Effector memory CD8-positive, alpha-beta T cell (primary cell): ENCODE measurements at regions not wholly inside any gene's neighbourhood (a gene's known extent, or its start where the extent isn't known, plus 50 kb on each side); places are given as distances from the start of the nearest gene placed in this dataset.

Source experiments
- ATAC-seq: fragments of 150-1000 bp; cut with Tn5 transposase; replicated peaks from 2 replicates; pipeline ENCODE4 v1.10.0; 2021; ENCODE audit warnings: mild to moderate bottlenecking, moderate library complexity
- DNase-seq, 3 experiments: peaks; one replicate each; pipeline ENCODE4 v3.0.0; 2021
- H3K27ac Mint-ChIP-seq, 2 donors: one replicate each; pipeline ENCODE4 v1.8.0; 2022; ENCODE audit warnings: mild to moderate bottlenecking in 2 of 2, mixed read lengths in 2 of 2, moderate library complexity in 2 of 2
- H3K27me3 Mint-ChIP-seq, 2 donors: one replicate each; pipeline ENCODE4 v1.8.0; 2022; ENCODE audit warnings: mixed read lengths in 2 of 2
- H3K36me3 Mint-ChIP-seq: one replicate; pipeline ENCODE4 v1.8.0; 2022; ENCODE audit warnings: mild to moderate bottlenecking, moderate library complexity, mixed read lengths; ENCODE audit not compliant: insufficient read depth
- H3K4me1 Mint-ChIP-seq, 2 donors: one replicate each; pipeline ENCODE4 v1.8.0; 2022; ENCODE audit warnings: low read depth in 2 of 2, mixed read lengths in 2 of 2
- H3K4me3 Mint-ChIP-seq, 2 donors: one replicate each; pipeline ENCODE4 v1.8.0; 2022; ENCODE audit warnings: mild to moderate bottlenecking in 2 of 2, mixed read lengths in 2 of 2, moderate library complexity in 2 of 2
- H3K9me3 Mint-ChIP-seq, 2 donors: one replicate each; pipeline ENCODE4 v1.8.0; 2022; ENCODE audit warnings: mixed read lengths in 2 of 2

- Mint-ChIP-seq H3K27me3 (peaks cover 59 to 91% of the 10 kb centered on the region in 2 donors), H3K36me3 (no peaks in the 10 kb centered on the region), H3K9me3 (no peaks in the 10 kb centered on the region), H3K4me1 (no peaks in the 10 kb centered on the region), H3K27ac (no peak overlapping the region), H3K4me3 (no peak overlapping the region)
- ATAC-seq (no peak), DNase-seq (no peak)
Observed at GRCh38 chr1:22295396-22295795, 152.5 kb upstream of the WNT4 start.

DNA sequence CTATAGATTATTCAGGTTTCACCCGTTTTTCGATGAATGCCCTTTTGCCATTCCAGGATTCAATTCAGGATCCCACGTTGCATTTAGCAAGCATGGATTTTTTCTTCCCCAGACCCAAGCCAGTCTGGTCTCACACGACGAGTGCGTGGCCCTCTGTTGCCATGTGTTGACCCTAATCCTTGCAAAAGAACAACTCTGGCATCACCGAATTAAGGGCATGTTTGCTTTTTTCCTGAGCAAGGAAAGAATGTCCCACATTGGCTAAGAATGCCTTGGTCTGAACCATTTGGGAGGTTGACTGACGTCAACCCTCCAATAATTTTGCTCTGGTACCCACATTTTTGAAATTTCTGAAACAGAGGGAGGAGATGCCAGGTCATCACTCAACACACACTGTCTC, 153.0 kb upstream of the WNT4 start:
- H3K9me3 Mint-ChIP-seq, result no peaks in the 10 kb centered on the region
- H3K36me3 Mint-ChIP-seq, result no peaks in the 10 kb centered on the region
- H3K4me3 Mint-ChIP-seq, result no peak overlapping the region
- DNase-seq (no peak), ATAC-seq (no peak)
- peaks cover 58 to 91% of the 10 kb centered on the region in 2 donors for H3K27me3 Mint-ChIP-seq
- no peaks in the 10 kb centered on the region for H3K4me1 Mint-ChIP-seq
- no peak overlapping the region for H3K27ac Mint-ChIP-seq

DNA sequence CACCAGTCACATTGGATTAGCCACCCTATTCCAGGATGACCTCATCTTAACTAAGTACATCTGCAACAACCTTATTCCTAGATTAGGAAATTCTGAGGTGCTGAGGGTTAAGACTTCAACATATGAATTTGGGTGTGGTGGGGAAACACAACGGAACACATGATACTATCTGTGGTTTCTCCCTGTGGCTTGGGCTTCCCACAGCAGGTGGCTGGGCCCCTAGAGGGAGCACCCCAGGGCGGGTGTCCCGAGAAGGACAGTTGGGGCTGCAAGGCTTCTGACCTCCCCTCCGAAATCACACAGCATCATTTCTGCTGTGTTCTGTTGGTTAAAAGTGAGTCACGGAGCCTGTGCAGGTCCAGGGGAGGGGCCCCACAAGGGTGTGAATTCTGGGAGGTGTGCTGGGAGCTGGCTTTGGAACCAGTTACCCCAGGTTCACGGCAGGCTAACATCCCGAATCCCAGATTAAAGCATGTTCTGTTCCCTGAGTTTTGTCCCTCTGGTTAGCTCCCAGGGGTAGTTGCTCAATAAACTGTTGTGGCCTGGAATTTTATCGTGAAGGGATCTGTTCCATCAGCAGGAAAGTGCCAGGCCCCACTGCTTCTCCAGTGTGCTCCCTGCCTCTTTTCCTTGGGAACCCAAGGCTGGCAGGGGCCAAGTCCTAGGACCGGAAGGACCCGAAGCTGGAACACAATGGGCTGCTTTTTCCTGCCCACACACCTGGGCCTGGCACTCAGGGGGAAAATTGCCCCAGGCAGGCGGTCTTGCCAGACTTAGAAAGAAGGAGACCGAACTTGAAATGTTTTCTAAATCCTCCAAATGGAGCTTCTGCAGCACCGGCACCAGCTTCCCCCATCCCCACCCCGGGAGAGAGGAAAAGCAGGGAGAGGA, 154.0 kb upstream of the WNT4 start:
- ATAC-seq (no peak), DNase-seq (no peak)
- Mint-ChIP-seq H3K4me3 (no peak overlapping the region), H3K27ac (no peak overlapping the region), H3K27me3 (peaks cover 59 to 91% of the 10 kb centered on the region in 2 donors), H3K4me1 (no peaks in the 10 kb centered on the region), H3K9me3 (no peaks in the 10 kb centered on the region), H3K36me3 (no peaks in the 10 kb centered on the region)

GRCh38 chr1:22297999-22298398, 153.7 kb upstream of the ZBTB40 start:
- Mint-ChIP-seq H3K4me3 (no peak overlapping the region), H3K27me3 (peaks cover 60 to 91% of the 10 kb centered on the region in 2 donors), H3K4me1 (no peaks in the 10 kb centered on the region), H3K36me3 (no peaks in the 10 kb centered on the region), H3K27ac (no peak overlapping the region), H3K9me3 (no peaks in the 10 kb centered on the region)
- DNase-seq, result no peak
- ATAC-seq, result no peak

DNA sequence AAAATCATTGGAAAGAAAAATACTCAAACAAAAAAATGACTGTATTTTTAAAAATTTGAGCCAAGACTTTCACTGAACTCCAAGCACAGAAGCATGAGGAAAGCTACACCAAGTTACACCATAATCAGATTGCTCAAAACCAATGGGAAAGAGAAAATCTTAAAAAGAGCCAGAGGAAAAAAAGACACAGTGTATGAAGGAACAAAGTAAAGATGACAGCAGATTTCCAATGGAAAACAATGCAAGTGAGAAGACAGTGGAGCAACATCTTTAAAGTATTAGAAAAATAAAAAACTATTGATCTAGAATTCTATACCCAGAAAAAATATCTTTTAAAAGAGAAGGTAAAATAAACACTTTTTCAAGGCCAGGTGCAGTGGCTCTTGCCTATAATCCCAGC, 147.8 kb upstream of the ZBTB40 start:
- peaks cover 56 to 72% of the 10 kb centered on the region in 2 donors for H3K27me3 Mint-ChIP-seq

GRCh38 chr1:22309572-22309971, 142.1 kb upstream of the ZBTB40 start:
- no peaks in the 10 kb centered on the region for H3K36me3 Mint-ChIP-seq

More for the DNA sequence above, 147.8 kb upstream of the ZBTB40 start:
- DNase-seq, result no peak
- H3K36me3 Mint-ChIP-seq, result no peaks in the 10 kb centered on the region
- H3K4me1 Mint-ChIP-seq, result no peaks in the 10 kb centered on the region
- H3K27ac Mint-ChIP-seq, result no peak overlapping the region
- no peak overlapping the region for H3K4me3 Mint-ChIP-seq
- no peak for ATAC-seq
- H3K9me3 Mint-ChIP-seq, result peaks cover 0 to 2% of the 10 kb centered on the region in 2 donors

GRCh38 chr1:22311461-22311860, 140.2 kb upstream of the ZBTB40 start:
- H3K36me3 Mint-ChIP-seq, result no peaks in the 10 kb centered on the region
- H3K4me1 Mint-ChIP-seq, result no peaks in the 10 kb centered on the region

More at GRCh38 chr1:22309572-22309971, 142.1 kb upstream of the ZBTB40 start:
- peaks cover 34 to 64% of the 10 kb centered on the region in 2 donors for H3K27me3 Mint-ChIP-seq
- no peaks in the 10 kb centered on the region for H3K9me3 Mint-ChIP-seq
- H3K4me1 Mint-ChIP-seq, result no peaks in the 10 kb centered on the region
- no peak overlapping the region for H3K4me3 Mint-ChIP-seq
- ATAC-seq, result no peak
- no peak overlapping the region for H3K27ac Mint-ChIP-seq
- DNase-seq, result no peak

DNA sequence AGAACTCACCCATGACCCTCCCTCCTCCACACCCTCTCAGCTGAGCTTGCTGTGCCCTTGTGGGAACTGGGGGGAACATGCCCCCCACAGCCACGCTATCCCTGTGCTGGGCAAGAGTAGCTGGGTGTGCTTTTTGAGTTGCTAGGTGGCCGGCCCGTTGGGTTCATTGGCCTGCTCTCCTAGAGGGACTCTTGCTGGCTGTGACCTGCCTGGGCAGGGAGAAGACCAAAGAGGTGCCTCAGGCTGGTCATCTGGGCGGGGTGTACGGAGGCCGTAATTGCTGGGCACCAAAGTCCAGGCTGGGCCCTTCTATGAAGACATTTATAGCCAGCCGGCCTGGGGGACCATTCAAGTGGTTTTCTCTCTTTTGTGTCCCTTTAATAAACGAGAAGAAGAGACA, 138.3 kb upstream of the ZBTB40 start:
- Mint-ChIP-seq H3K9me3 (no peaks in the 10 kb centered on the region), H3K4me1 (peaks cover 0 to 3% of the 10 kb centered on the region in 2 donors), H3K4me3 (no peak overlapping the region), H3K36me3 (no peaks in the 10 kb centered on the region), H3K27me3 (peaks cover 26 to 75% of the 10 kb centered on the region in 2 donors), H3K27ac (no peak overlapping the region)
- ATAC-seq, result no peak
- no peak for DNase-seq

More at GRCh38 chr1:22311461-22311860, 140.2 kb upstream of the ZBTB40 start:
- ATAC-seq (no peak), DNase-seq (no peak)
- Mint-ChIP-seq H3K4me3 (no peak overlapping the region), H3K9me3 (no peaks in the 10 kb centered on the region), H3K27ac (no peak overlapping the region), H3K27me3 (peaks cover 31 to 75% of the 10 kb centered on the region in 2 donors)

- no peak overlapping the region for H3K4me3 Mint-ChIP-seq
- peaks cover 0 to 3% of the 10 kb centered on the region in 2 donors for H3K4me1 Mint-ChIP-seq
- H3K27me3 Mint-ChIP-seq, result peaks cover 30 to 83% of the 10 kb centered on the region in 2 donors
- ATAC-seq (no peak), DNase-seq (no peak)
- H3K9me3 Mint-ChIP-seq, result no peaks in the 10 kb centered on the region
- no peak overlapping the region for H3K27ac Mint-ChIP-seq
- H3K36me3 Mint-ChIP-seq, result no peaks in the 10 kb centered on the region
Observed at GRCh38 chr1:22314706-22315105, 136.9 kb upstream of the ZBTB40 start.

DNA sequence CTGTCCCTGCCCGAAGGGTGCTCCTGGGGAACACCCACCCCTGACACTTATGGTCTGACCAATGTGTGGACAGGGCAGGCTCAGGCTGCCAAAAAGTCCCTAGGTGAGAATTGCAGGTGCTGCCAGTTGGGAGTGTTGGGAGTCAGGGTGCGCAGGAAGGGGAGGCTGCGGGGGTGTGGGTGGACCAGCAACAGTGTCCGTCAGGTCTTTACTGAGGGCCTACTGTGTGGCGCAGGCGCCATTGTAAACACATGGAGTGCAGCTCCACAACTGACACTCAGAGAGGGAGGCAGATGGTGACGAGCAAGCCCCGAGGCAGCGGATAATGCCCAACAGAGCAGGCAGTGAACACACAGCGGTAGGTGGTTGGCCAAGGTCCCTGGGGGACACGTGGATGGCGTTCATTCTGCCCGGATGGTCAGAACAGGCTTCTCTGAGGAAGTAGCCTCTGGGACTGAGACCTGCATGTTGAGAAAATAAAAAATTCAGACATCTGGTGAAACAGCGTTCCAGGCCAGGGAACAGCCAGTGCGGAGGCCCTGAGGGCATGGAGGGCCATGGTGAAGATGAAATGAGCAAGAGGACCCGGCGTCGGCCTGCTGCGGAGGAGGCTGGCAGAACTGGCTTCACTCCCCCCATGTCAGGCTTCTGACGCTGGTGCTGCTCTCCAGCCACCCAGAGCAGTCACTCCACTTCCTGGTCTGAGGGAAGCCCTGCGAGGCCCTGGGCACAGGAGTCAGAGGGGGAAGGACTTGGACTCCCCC, 136.2 kb upstream of the ZBTB40 start:
- H3K36me3 Mint-ChIP-seq, result no peaks in the 10 kb centered on the region
- DNase-seq (no peak), ATAC-seq (no peak)
- no peak overlapping the region for H3K27ac Mint-ChIP-seq
- peaks cover 0 to 3% of the 10 kb centered on the region in 2 donors for H3K4me1 Mint-ChIP-seq
- no peaks in the 10 kb centered on the region for H3K9me3 Mint-ChIP-seq
- H3K4me3 Mint-ChIP-seq, result no peak overlapping the region
- peaks cover 30 to 91% of the 10 kb centered on the region in 2 donors for H3K27me3 Mint-ChIP-seq

GRCh38 chr1:22317231-22317919, 134.3 kb upstream of the ZBTB40 start:
- ATAC-seq (no peak), DNase-seq (no peak)
- Mint-ChIP-seq H3K36me3 (no peaks in the 10 kb centered on the region), H3K27ac (no peak overlapping the region), H3K4me3 (no peak overlapping the region), H3K4me1 (peaks cover 0 to 3% of the 10 kb centered on the region in 2 donors), H3K9me3 (no peaks in the 10 kb centered on the region), H3K27me3 (peaks cover 34 to 91% of the 10 kb centered on the region in 2 donors)

GRCh38 chr1:22317920-22318243, 133.8 kb upstream of the ZBTB40 start:
- no peak for DNase-seq
- Mint-ChIP-seq H3K4me1 (peaks cover 0 to 3% of the 10 kb centered on the region in 2 donors), H3K27me3 (peaks cover 34 to 87% of the 10 kb centered on the region in 2 donors), H3K27ac (no peak overlapping the region), H3K9me3 (no peaks in the 10 kb centered on the region), H3K4me3 (no peak overlapping the region), H3K36me3 (no peaks in the 10 kb centered on the region)
- no peak for ATAC-seq

DNA sequence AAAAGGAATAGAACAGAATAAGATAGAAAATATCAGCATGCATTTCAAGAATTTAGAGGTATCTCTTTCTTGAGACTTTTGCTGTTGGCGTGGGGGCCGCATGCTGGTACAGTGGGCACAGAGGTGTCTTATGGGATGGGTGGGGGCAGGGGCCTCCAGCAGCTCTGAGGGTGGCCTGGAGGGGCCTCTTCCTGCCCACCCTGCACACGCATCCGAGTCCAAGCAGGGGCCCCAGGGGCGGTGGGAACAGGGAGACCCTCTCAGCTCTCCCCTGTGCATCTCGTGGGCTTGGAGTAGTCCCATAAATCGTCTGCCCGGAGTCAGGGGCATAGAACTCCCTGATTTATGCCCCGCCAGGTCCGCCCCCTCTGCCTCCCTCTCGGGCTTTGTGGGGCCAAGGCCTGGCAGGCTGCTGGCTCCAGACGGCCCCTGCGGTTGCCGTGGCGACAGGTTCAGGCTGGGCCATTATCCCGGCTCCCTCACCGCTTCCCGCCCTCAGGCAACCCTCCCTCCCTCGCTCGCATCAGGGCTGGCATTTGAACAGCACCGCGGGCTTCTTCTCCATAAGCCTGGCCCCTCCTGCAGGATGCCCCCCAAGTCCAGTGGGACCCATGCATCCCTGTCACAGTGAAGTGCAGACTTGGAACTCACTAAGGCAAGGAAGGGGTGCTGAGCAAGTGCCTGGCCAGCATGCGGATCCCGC, 133.2 kb upstream of the ZBTB40 start:
- H3K4me3 Mint-ChIP-seq, result no peak overlapping the region
- H3K4me1 Mint-ChIP-seq, result peaks cover 0 to 3% of the 10 kb centered on the region in 2 donors
- no peaks in the 10 kb centered on the region for H3K36me3 Mint-ChIP-seq
- no peak overlapping the region for H3K27ac Mint-ChIP-seq
- DNase-seq (no peak), ATAC-seq (no peak)
- peaks cover 34 to 81% of the 10 kb centered on the region in 2 donors for H3K27me3 Mint-ChIP-seq
- H3K9me3 Mint-ChIP-seq, result no peaks in the 10 kb centered on the region
